GM10266 (cell line): ENCODE measurements at regions not wholly inside any gene's neighbourhood (a gene's known extent, or its start where the extent isn't known, plus 50 kb on each side); places are given as distances from the start of the nearest gene placed in this dataset.

Experiments
- DNase-seq: peaks from one replicate; pipeline ENCODE4 v3.0.0; 2012; ENCODE audit errors: extremely low spot score
- CTCF ChIP-seq: IDR thresholded peaks from 2 replicates; pipeline ENCODE4 v1.5.1; 2012; ENCODE audit warnings: mild to moderate bottlenecking, low read depth; ENCODE audit not compliant: control insufficient read depth, insufficient read depth; ENCODE audit errors: missing control alignments

GRCh38 chr1:233478611-233479010 is 135.3 kb upstream of the KCNK1 start:
- DNase-seq, result no peak
- no peak for TF ChIP-seq CTCF

- DNase-seq, result no peak
- no peak for TF ChIP-seq CTCF
Observed at GRCh38 chr1:233479110-233479890, 134.6 kb upstream of the KCNK1 start.

GRCh38 chr1:233480198-233480597 is 133.7 kb upstream of the KCNK1 start:
- DNase-seq, result no peak
- TF ChIP-seq CTCF, result no peak

GRCh38 chr1:233482388-233482787 is 131.5 kb upstream of the KCNK1 start:
- no peak for DNase-seq
- TF ChIP-seq CTCF, result no peak

- DNase-seq, result no peak
Observed at GRCh38 chr1:233485385-233485784, 128.5 kb upstream of the KCNK1 start.

GRCh38 chr1:233485809-233486398 is 128.0 kb upstream of the KCNK1 start:
- DNase-seq, result no peak
- no peak for TF ChIP-seq CTCF

More at GRCh38 chr1:233485385-233485784, 128.5 kb upstream of the KCNK1 start:
- no peak for TF ChIP-seq CTCF

GRCh38 chr1:233487408-233487807 is 126.5 kb upstream of the KCNK1 start:
- no peak for DNase-seq
- no peak for TF ChIP-seq CTCF
